Mesothelial cell of epicardium (in vitro differentiated cells): ENCODE measurements at regions not wholly inside any gene's neighbourhood (a gene's known extent, or its start where the extent isn't known, plus 50 kb on each side); places are given as distances from the start of the nearest gene placed in this dataset.

Experiments used
- DNase-seq, 2 experiments: peaks; one replicate each; pipeline ENCODE4 v3.0.0; 2021; ENCODE audit warnings: low spot score in 2 of 2; ENCODE audit not compliant: unreplicated experiment in 2 of 2
- H3K27ac Mint-ChIP-seq: 2 replicates; pipeline ENCODE4 v1.8.0; 2021; ENCODE audit warnings: mixed read lengths
- H3K27me3 Mint-ChIP-seq: 2 replicates; pipeline ENCODE4 v1.8.0; 2021; ENCODE audit warnings: low read depth, mixed read lengths
- H3K36me3 Mint-ChIP-seq: 2 replicates; pipeline ENCODE4 v1.8.0; 2021; ENCODE audit warnings: mixed read lengths
- H3K4me1 Mint-ChIP-seq: 2 replicates; pipeline ENCODE4 v1.8.0; 2021; ENCODE audit warnings: mixed read lengths
- H3K4me3 Mint-ChIP-seq: 2 replicates; pipeline ENCODE4 v1.8.0; 2021; ENCODE audit warnings: mild to moderate bottlenecking, moderate library complexity, mixed read lengths
- H3K9me3 Mint-ChIP-seq: 2 replicates; pipeline ENCODE4 v1.8.0; 2021; ENCODE audit warnings: mixed read lengths
- TF ChIP-seq, protein P1 (sequence below): fragments of 200-600 bp; sonication (generic); IDR thresholded peaks from one replicate; pipeline ENCODE4 v1.5.0; 2021; ENCODE audit warnings: antibody characterized with exemption; ENCODE audit not compliant: unreplicated experiment

DNA sequence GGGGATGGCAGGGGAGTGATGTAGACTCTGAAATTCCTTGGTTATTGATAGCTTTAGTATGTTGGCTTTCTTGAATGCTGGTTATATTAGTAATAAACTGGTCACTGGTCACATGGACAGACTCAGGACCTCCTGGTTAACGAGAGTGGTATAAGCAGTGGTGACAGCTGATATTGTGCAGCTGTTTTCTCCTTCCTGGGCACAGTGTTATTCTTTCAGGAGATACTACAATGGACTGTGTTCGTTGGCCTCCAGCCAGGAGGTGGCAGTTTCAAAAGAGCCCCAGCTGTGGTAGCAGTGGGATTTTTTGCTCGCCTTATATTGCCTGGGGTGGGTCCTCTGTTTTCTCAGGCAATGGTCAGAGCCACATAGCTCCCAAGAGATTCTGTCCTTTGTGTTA is 181.6 kb upstream of the RBMS3 start:
- peaks cover 5% of the 10 kb centered on the region for H3K4me1 Mint-ChIP-seq
- no peak for DNase-seq
- H3K9me3 Mint-ChIP-seq: peaks cover 30% of the 10 kb centered on the region
- H3K27me3 Mint-ChIP-seq: no peaks in the 10 kb centered on the region
- no peak overlapping the region for H3K27ac Mint-ChIP-seq
- H3K4me3 Mint-ChIP-seq: no peak overlapping the region
- H3K36me3 Mint-ChIP-seq: peaks cover 7% of the 10 kb centered on the region
- TF ChIP-seq, protein P1, sequence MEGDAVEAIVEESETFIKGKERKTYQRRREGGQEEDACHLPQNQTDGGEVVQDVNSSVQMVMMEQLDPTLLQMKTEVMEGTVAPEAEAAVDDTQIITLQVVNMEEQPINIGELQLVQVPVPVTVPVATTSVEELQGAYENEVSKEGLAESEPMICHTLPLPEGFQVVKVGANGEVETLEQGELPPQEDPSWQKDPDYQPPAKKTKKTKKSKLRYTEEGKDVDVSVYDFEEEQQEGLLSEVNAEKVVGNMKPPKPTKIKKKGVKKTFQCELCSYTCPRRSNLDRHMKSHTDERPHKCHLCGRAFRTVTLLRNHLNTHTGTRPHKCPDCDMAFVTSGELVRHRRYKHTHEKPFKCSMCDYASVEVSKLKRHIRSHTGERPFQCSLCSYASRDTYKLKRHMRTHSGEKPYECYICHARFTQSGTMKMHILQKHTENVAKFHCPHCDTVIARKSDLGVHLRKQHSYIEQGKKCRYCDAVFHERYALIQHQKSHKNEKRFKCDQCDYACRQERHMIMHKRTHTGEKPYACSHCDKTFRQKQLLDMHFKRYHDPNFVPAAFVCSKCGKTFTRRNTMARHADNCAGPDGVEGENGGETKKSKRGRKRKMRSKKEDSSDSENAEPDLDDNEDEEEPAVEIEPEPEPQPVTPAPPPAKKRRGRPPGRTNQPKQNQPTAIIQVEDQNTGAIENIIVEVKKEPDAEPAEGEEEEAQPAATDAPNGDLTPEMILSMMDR: no peak

DNA sequence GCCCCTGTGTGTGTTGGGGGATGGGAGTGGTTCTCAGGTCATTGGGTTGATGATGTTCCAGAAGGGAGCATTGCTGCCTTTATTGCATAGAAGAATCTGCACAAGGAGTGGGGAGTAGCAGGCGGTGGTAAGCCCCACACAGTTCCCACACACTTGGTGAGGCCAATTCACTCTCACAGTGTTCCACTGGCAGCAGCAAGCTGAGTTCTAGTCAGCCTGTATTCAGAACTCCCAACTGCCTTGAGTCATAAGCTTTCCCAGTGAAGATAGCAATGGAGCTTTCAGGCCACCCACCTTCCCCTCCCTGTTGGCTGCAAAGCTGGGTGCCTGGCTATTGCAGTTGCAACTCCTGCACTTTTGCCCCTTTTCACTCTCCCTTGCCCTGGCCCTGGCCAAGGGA is 181.1 kb upstream of the RBMS3 start:
- DNase-seq: no peak
- TF ChIP-seq, protein P1: no peak
- no peaks in the 10 kb centered on the region for H3K27me3 Mint-ChIP-seq
- peaks cover 30% of the 10 kb centered on the region for H3K9me3 Mint-ChIP-seq
- H3K4me3 Mint-ChIP-seq: no peak overlapping the region
- H3K36me3 Mint-ChIP-seq: peaks cover 7% of the 10 kb centered on the region
- peaks cover 5% of the 10 kb centered on the region for H3K4me1 Mint-ChIP-seq
- no peak overlapping the region for H3K27ac Mint-ChIP-seq

GRCh38 chr3:29100292-29100691 is 180.6 kb upstream of the RBMS3 start:
- no peak overlapping the region for H3K27ac Mint-ChIP-seq
- H3K9me3 Mint-ChIP-seq: peaks cover 30% of the 10 kb centered on the region
- TF ChIP-seq, protein P1: no peak
- peaks cover 7% of the 10 kb centered on the region for H3K36me3 Mint-ChIP-seq
- H3K4me1 Mint-ChIP-seq: peaks cover 5% of the 10 kb centered on the region
- no peak for DNase-seq
- H3K27me3 Mint-ChIP-seq: no peaks in the 10 kb centered on the region
- no peak overlapping the region for H3K4me3 Mint-ChIP-seq

- Mint-ChIP-seq H3K9me3 (peaks cover 10% of the 10 kb centered on the region), H3K27ac (no peak overlapping the region), H3K27me3 (no peaks in the 10 kb centered on the region), H3K4me1 (no peaks in the 10 kb centered on the region), H3K4me3 (no peak overlapping the region), H3K36me3 (peaks cover 2% of the 10 kb centered on the region)
- TF ChIP-seq, protein P1: no peak
- no peak for DNase-seq
Observed at GRCh38 chr3:29128001-29128400, 152.9 kb upstream of the RBMS3 start.

- Mint-ChIP-seq H3K27me3 (no peaks in the 10 kb centered on the region), H3K9me3 (no peaks in the 10 kb centered on the region), H3K4me3 (no peak overlapping the region), H3K4me1 (peaks cover 4% of the 10 kb centered on the region), H3K27ac (no peak overlapping the region), H3K36me3 (no peaks in the 10 kb centered on the region)
- DNase-seq: no peak
- TF ChIP-seq, protein P1: no peak
Observed at GRCh38 chr3:29137601-29138000, 143.3 kb upstream of the RBMS3 start.

GRCh38 chr3:29138171-29138570 is 142.7 kb upstream of the RBMS3 start:
- no peak for DNase-seq
- H3K36me3 Mint-ChIP-seq: no peaks in the 10 kb centered on the region
- TF ChIP-seq, protein P1: no peak
- no peaks in the 10 kb centered on the region for H3K27me3 Mint-ChIP-seq
- no peak overlapping the region for H3K27ac Mint-ChIP-seq
- H3K4me1 Mint-ChIP-seq: peaks cover 5% of the 10 kb centered on the region
- H3K9me3 Mint-ChIP-seq: no peaks in the 10 kb centered on the region
- H3K4me3 Mint-ChIP-seq: no peak overlapping the region
